Heart right ventricle (tissue), 16 donors: ENCODE measurements at regions not wholly inside any gene's neighbourhood (a gene's known extent, or its start where the extent isn't known, plus 50 kb on each side); places are given as distances from the start of the nearest gene placed in this dataset.
"Not testable (repeated sequence)": the region's sequence is repeated elsewhere in the genome, so short reads cannot be mapped to it uniquely, and the experiment has no call there.

ENCODE experiments used
- ATAC-seq, 8 donors: fragments of 200-7000 bp; cut with Tn5 transposase; one replicate each; pipeline ENCODE4 v1.9.1; 2020; ENCODE audit warnings: mild to moderate bottlenecking in 8 of 8, moderate library complexity in 8 of 8, moderate number of reproducible peaks in 1 of 8
- DNase-seq, 2 donors: peaks; one replicate each; pipeline ENCODE4 v3.0.0-alpha.2; 2020
- H3K27ac ChIP-seq, 10 donors: fragments of 200-600 bp; sonication (generic) in 2 of 10; one replicate each; pipeline versions ENCODE4 v1.5.0 to v1.8.0; 2020 to 2022; ENCODE audit warnings: mild to moderate bottlenecking in 3 of 10
- H3K27me3 ChIP-seq, 7 donors: fragments of 200-600 bp; one replicate each; pipeline ENCODE4 v1.8.0; 2021 to 2022; ENCODE audit warnings: mild to moderate bottlenecking in 2 of 7
- H3K36me3 ChIP-seq, 9 donors: fragments of 200-600 bp; sonication (generic) in 1 of 9; one replicate each; pipeline versions ENCODE4 v1.5.0 to v1.8.0; 2020 to 2022; ENCODE audit warnings: mild to moderate bottlenecking in 2 of 9
- H3K4me1 ChIP-seq, 9 donors: fragments of 200-600 bp; sonication (generic) in 1 of 9; one replicate each; pipeline versions ENCODE4 v1.5.0 to v1.8.0; 2020 to 2022; ENCODE audit warnings: mild to moderate bottlenecking in 4 of 9
- H3K4me3 ChIP-seq, 10 donors: fragments of 200-600 bp; sonication (generic) in 2 of 10; one replicate each; pipeline versions ENCODE4 v1.5.0 to v1.8.0; 2020 to 2022; ENCODE audit warnings: mild to moderate bottlenecking in 7 of 10, moderate library complexity in 2 of 10
- H3K9me3 ChIP-seq, 11 donors: fragments of 200-600 bp in 10 of 11; sonication (generic) in 2 of 11; one replicate each; pipeline versions ENCODE4 v1.5.0 to v1.8.0; 2013 to 2022; ENCODE audit warnings: mild to moderate bottlenecking in 2 of 11, control low read depth in 1 of 11, moderate library complexity in 1 of 11
- CTCF ChIP-seq, 9 donors: fragments of 200-600 bp; sonication (generic) in 2 of 9; IDR thresholded peaks; one replicate each; pipeline versions ENCODE4 v1.5.0 to v1.8.0; 2021 to 2022; ENCODE audit warnings: antibody characterized with exemption in 9 of 9, mild to moderate bottlenecking in 5 of 9, moderate library complexity in 1 of 9
- WGBS, 2 donors: extraction: QIAGEN DNeasy Blood & Tissue Kit; methylation state at CpG; one replicate each; pipeline ENCODE4 v1.1.7; 2013; ENCODE audit warnings: inconsistent platforms in 1 of 2; 5-methylcytosine and 5-hydroxymethylcytosine counted together
- intact Hi-C, 10 donors: fragments of 100-400 bp; cut with DNase I; formaldehyde crosslinking; loops; one replicate each; pipeline versions ENCODE4 v1.11.1 to v1.14.2; 2022
- donor health status: Arrhythmogenic right ventricular cardiomyopathy.
- donor health status: ischemic (EF 13 %, LVEDD 7.1; RV severe dilation, severe dysfunction).
- donor health status: healthy with polysubstance abuse.
- donor health status: DM: no; HTN: yes; CAD: no.
- donor health status: DM: no; HTN: no; CAD: no.
- donor health status: ischemic (EF 25% LVEDD 6.9; RV normal size, moderate dysfunction).
- donor health status: ischemic (EF 25% LVEDD 5.7; RV mildly dilated, moderate dysfunction).
- donor health status: healthy.
- donor health status: DM: yes; HTN: yes; CAD: no.
- donor health status: Ischemic cardiomyopathy.
- donor health status: ischemic (EF 35%, LVEDD 5.7; RV mildly dilated, moderate dysfunction).
- donor health status: nonischemic (EF 11% LVEDD 7.7; RV severe dilation, severe dysfunction).
- donor health status: DM: yes; HTN: yes; CAD: no.
- donor health status: PGD.
- donor health status: ischemic (EF 29% LVEDD 5.4; RV normal size, mild dysfunction).
- donor health status: nonischemic (EF 23%, LVEDD 6.1; RV moderate dilation, normal function).

GRCh38 chr14:105711841-105712460 lies 185.6 kb downstream of the TMEM121 start:
- Histone ChIP-seq H3K27me3 (peaks cover 0 to 2% (median 0%) of the 10 kb centered on the region in 7 donors), H3K4me3 (no peak overlapping the region), H3K27ac (no peak overlapping the region), H3K9me3 (no peaks in the 10 kb centered on the region), H3K36me3 (no peaks in the 10 kb centered on the region), H3K4me1 (no peaks in the 10 kb centered on the region)
- no peak for ATAC-seq
- WGBS, 2 donors = 77 to 86% methylated on average over 5 of the region's 5 CpGs
- no peak for TF ChIP-seq CTCF (IDR thresholded peaks at IDR 0.05)
- intact Hi-C loops = no loop called here
- no peak for DNase-seq

GRCh38 chr14:105712670-105713069 lies 186.3 kb downstream of the TMEM121 start:
- H3K36me3 ChIP-seq, DNase-seq, H3K9me3 ChIP-seq, H3K4me3 ChIP-seq, H3K27me3 ChIP-seq, intact Hi-C loops, H3K27ac ChIP-seq, H3K4me1 ChIP-seq: not testable (repeated sequence)
- 90 to 91% methylated on average over 9 to 16 of the region's 18 CpGs for WGBS, 2 donors
- ATAC-seq = peak in 1 of 8 donors; percentile 37

DNA sequence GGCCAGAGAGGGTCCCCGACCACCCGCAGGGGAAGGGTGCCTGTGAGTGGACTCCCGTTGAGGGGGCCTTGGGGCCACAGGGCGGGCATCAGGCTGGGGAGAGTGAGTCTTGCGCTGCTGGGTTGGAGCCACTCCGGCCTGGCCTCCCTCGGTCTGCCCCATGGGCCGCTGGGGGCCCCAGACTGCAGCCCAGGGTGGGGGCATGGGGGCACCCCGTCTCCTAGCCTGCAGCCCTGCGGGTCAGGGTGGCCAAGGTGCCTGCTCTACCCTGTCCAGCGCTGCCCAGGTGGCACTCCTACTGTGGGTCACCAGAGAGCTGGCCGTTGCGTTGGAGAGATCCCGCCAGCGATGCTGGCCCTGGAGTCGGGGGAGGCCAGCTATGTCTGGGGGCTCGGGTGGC lies 186.8 kb downstream of the TMEM121 start:
- H3K4me1 ChIP-seq, H3K36me3 ChIP-seq, H3K27ac ChIP-seq, H3K27me3 ChIP-seq, H3K4me3 ChIP-seq, H3K9me3 ChIP-seq, intact Hi-C loops, ATAC-seq, DNase-seq: not testable (repeated sequence)
- 88 to 89% methylated on average over 13 to 17 of the region's 17 CpGs for WGBS, 2 donors

GRCh38 chr14:105713836-105714235 lies 187.5 kb downstream of the TMEM121 start:
- ATAC-seq, H3K27me3 ChIP-seq, H3K9me3 ChIP-seq, H3K4me1 ChIP-seq, H3K4me3 ChIP-seq, H3K36me3 ChIP-seq, H3K27ac ChIP-seq, DNase-seq, intact Hi-C loops: not testable (repeated sequence)
- 79 to 80% methylated on average over 7 of the region's 10 CpGs for WGBS, 2 donors

DNA sequence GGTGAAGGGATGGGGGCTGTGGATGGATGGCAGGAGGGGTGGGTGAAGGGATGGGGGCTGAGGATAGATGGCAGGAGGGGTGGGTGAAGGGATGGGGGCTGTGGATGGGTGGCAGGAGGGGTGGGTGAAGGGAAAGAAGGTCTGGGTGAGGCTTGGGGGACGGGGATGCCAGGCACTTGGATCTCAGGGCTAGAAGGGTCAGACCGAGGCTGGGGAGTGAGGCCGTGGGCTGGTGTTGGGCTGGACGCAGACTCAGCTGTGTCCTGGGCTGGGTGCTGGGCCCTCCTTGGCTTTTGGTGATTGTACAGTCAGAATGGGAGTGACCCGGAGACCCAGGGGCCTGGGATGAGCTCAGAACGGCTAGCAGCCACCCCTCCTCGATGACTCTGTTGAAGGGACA lies 192.4 kb downstream of the TMEM121 start:
- H3K9me3 ChIP-seq, H3K36me3 ChIP-seq, H3K4me1 ChIP-seq, H3K27me3 ChIP-seq, intact Hi-C loops, H3K27ac ChIP-seq, H3K4me3 ChIP-seq, ATAC-seq, DNase-seq: not testable (repeated sequence)
- WGBS, 2 donors = 84 to 85% methylated on average over 4 to 5 of the region's 7 CpGs

DNA sequence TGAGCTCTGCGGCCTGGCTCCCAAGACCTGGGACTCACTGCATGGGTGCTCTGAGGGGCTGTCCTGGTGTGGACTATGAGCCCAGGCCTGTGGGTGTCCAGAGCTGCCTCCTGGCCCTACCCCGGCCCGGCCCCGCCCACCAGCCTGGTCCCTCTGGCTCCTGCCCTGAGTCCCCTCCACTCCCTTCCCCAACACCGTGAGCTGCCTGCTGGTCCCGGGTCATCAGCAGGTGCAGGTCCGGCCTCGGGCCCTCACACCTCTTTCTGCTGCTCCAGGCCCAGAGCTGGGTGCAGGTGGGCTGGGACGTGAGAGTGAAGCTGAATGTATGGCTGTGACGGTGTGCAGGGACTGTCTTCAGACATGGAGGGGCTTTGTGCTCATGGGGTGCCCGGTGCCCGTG lies 193.7 kb downstream of the TMEM121 start:
- H3K9me3 ChIP-seq, H3K4me3 ChIP-seq, H3K36me3 ChIP-seq, H3K4me1 ChIP-seq, ATAC-seq, H3K27me3 ChIP-seq, H3K27ac ChIP-seq, intact Hi-C loops, DNase-seq: not testable (repeated sequence)
- WGBS, 2 donors = 87 to 95% methylated on average over 6 to 8 of the region's 12 CpGs

- DNase-seq, ATAC-seq: not testable (repeated sequence)
Observed at GRCh38 chr14:105720852-105721601, 194.6 kb downstream of the TMEM121 start.

GRCh38 chr14:105721602-105721970 lies 195.2 kb downstream of the TMEM121 start:
- H3K4me1 ChIP-seq, H3K27ac ChIP-seq, intact Hi-C loops, H3K27me3 ChIP-seq, H3K9me3 ChIP-seq, H3K4me3 ChIP-seq, DNase-seq, ATAC-seq, H3K36me3 ChIP-seq: not testable (repeated sequence)
- 79 to 86% methylated on average over 14 to 16 of the region's 17 CpGs for WGBS, 2 donors

More at GRCh38 chr14:105720852-105721601, 194.6 kb downstream of the TMEM121 start:
- H3K9me3 ChIP-seq, H3K27ac ChIP-seq, H3K4me3 ChIP-seq, H3K36me3 ChIP-seq, H3K4me1 ChIP-seq, H3K27me3 ChIP-seq, intact Hi-C loops: not testable (repeated sequence)
- 82% methylated on average over 10 to 14 of the region's 23 CpGs for WGBS, 2 donors

DNA sequence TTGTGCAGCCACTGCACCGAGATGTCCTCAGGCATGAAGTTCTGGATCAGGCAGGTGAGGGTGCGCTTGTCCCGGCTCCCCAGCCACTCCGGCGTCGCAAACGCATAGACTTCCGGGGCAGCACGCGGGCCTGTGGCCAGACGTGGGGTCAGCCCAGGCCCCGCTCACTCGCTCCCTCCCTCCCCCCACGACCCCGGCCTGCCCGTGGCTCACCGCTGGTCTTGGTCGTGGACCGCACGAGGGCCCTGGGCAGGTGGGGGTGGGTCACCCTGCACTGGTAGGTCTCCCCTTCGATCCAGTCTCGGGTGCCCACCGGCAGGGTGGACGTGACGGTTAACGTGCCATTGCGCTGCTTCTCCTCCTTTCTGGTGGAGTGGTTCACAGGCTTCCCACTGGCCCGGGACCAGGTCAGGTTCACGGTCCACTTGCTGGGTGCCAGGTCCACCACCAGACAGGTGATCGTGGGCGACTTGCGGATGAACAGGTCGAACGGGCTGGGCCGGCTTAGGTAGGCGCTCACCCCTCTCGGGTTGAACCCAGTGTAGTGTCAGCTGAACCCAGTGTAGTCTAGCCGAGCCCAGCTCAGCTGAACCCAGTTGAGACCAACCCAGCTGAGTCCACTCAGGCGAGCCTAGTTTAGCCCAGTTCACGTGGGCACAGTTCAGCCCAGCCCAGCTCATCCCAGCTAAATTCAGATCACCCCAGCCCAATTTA lies 195.8 kb downstream of the TMEM121 start:
- intact Hi-C loops, H3K27ac ChIP-seq, DNase-seq, H3K4me1 ChIP-seq, H3K27me3 ChIP-seq, H3K9me3 ChIP-seq, ATAC-seq, H3K4me3 ChIP-seq, H3K36me3 ChIP-seq: not testable (repeated sequence)
- 92 to 93% methylated on average over 28 to 40 of the region's 40 CpGs for WGBS, 2 donors

GRCh38 chr14:105723271-105723670 lies 196.9 kb downstream of the TMEM121 start:
- ATAC-seq = not testable (repeated sequence)

More at GRCh38 chr14:105723271-105723670, 196.9 kb downstream of the TMEM121 start:
- intact Hi-C loops, H3K4me3 ChIP-seq, H3K4me1 ChIP-seq, H3K36me3 ChIP-seq, H3K27me3 ChIP-seq, H3K9me3 ChIP-seq, DNase-seq, H3K27ac ChIP-seq: not testable (repeated sequence)
- 78 to 79% methylated on average over 5 to 6 of the region's 8 CpGs for WGBS, 2 donors
